ENCODE measurements at regions not wholly inside any gene's neighbourhood (a gene's known extent, or its start where the extent isn't known, plus 50 kb on each side); places are given as distances from the start of the nearest gene placed in this dataset.

- Histone ChIP-seq H3K36me3 (ENCODE audit: control insufficient read depth, insufficient read depth, low read length) (no peaks in the 10 kb centered on the region), H3K9me3 (ENCODE audit: control insufficient read depth, insufficient read depth, low read depth, low read length) (no peaks in the 10 kb centered on the region), H3K4me1 (ENCODE audit: control insufficient read depth, extremely low read depth, insufficient read depth, low read length) (no peaks in the 10 kb centered on the region), H3K27me3 (ENCODE audit: control insufficient read depth, insufficient read depth, low read length) (no peaks in the 10 kb centered on the region), H3K4me3 (replicated peaks in 1 of 4; ENCODE audit: control extremely low read depth in 1 of 4, insufficient read depth in 1 of 4, low read depth in 3 of 4, low read length in 4 of 4) (no peak overlapping the region), H3K4me2 (ENCODE audit: extremely low read depth, insufficient read depth, low read length) (no peak overlapping the region), H2AFZ (ENCODE audit: low read length) (no peak overlapping the region), H3K27ac (ENCODE audit: insufficient read depth, low read length) (no peak overlapping the region), H3K9ac (ENCODE audit: insufficient read depth, low read length) (no peak overlapping the region), H4K20me1 (ENCODE audit: control insufficient read depth, extremely low read depth, insufficient read depth, low read length) (no peaks in the 10 kb centered on the region), H3K79me2 (ENCODE audit: control insufficient read depth, insufficient read depth, low read length) (no peaks in the 10 kb centered on the region)
- no peak for TF ChIP-seq CTCF (conservative IDR thresholded peaks at IDR 0.05 in 1 of 2, IDR thresholded peaks at IDR 0.05 in 1 of 2; ENCODE audit: low read depth in 1 of 2, low read length in 2 of 2)
- TF ChIP-seq EZH2 (IDR thresholded peaks at IDR 0.05; ENCODE audit: low read length, missing control alignments): no peak
- DNase-seq (ENCODE audit: low read depth in 2 of 2): no peak
Measured at GRCh38 chr1:38332649-38333310, 286.2 kb upstream of the POU3F1 start.

- Histone ChIP-seq H3K4me3 (replicated peaks in 1 of 4; ENCODE audit: control extremely low read depth in 1 of 4, insufficient read depth in 1 of 4, low read depth in 3 of 4, low read length in 4 of 4) (no peak overlapping the region), H3K27me3 (ENCODE audit: control insufficient read depth, insufficient read depth, low read length) (no peaks in the 10 kb centered on the region), H2AFZ (ENCODE audit: low read length) (no peak overlapping the region), H3K36me3 (ENCODE audit: control insufficient read depth, insufficient read depth, low read length) (no peaks in the 10 kb centered on the region), H3K9me3 (ENCODE audit: control insufficient read depth, insufficient read depth, low read depth, low read length) (no peaks in the 10 kb centered on the region), H3K4me1 (ENCODE audit: control insufficient read depth, extremely low read depth, insufficient read depth, low read length) (no peaks in the 10 kb centered on the region), H3K4me2 (ENCODE audit: extremely low read depth, insufficient read depth, low read length) (no peak overlapping the region), H4K20me1 (ENCODE audit: control insufficient read depth, extremely low read depth, insufficient read depth, low read length) (no peaks in the 10 kb centered on the region), H3K27ac (ENCODE audit: insufficient read depth, low read length) (no peak overlapping the region), H3K9ac (ENCODE audit: insufficient read depth, low read length) (no peak overlapping the region), H3K79me2 (ENCODE audit: control insufficient read depth, insufficient read depth, low read length) (no peaks in the 10 kb centered on the region)
- TF ChIP-seq CTCF (conservative IDR thresholded peaks at IDR 0.05 in 1 of 2, IDR thresholded peaks at IDR 0.05 in 1 of 2; ENCODE audit: low read depth in 1 of 2, low read length in 2 of 2) (no peak), EZH2 (IDR thresholded peaks at IDR 0.05; ENCODE audit: low read length, missing control alignments) (no peak)
- no peak for DNase-seq (ENCODE audit: low read depth in 2 of 2)
Measured at GRCh38 chr1:38331496-38332210, 285.1 kb upstream of the POU3F1 start.

GRCh38 chr1:38330799-38331198, 284.2 kb upstream of the POU3F1 start:
- Histone ChIP-seq H4K20me1 (ENCODE audit: control insufficient read depth, extremely low read depth, insufficient read depth, low read length) (no peaks in the 10 kb centered on the region), H2AFZ (ENCODE audit: low read length) (no peak overlapping the region), H3K4me2 (ENCODE audit: extremely low read depth, insufficient read depth, low read length) (no peak overlapping the region), H3K36me3 (ENCODE audit: control insufficient read depth, insufficient read depth, low read length) (no peaks in the 10 kb centered on the region), H3K27ac (ENCODE audit: insufficient read depth, low read length) (no peak overlapping the region), H3K4me1 (ENCODE audit: control insufficient read depth, extremely low read depth, insufficient read depth, low read length) (no peaks in the 10 kb centered on the region), H3K79me2 (ENCODE audit: control insufficient read depth, insufficient read depth, low read length) (no peaks in the 10 kb centered on the region), H3K9me3 (ENCODE audit: control insufficient read depth, insufficient read depth, low read depth, low read length) (no peaks in the 10 kb centered on the region), H3K27me3 (ENCODE audit: control insufficient read depth, insufficient read depth, low read length) (no peaks in the 10 kb centered on the region), H3K4me3 (replicated peaks in 1 of 4; ENCODE audit: control extremely low read depth in 1 of 4, insufficient read depth in 1 of 4, low read depth in 3 of 4, low read length in 4 of 4) (no peak overlapping the region), H3K9ac (ENCODE audit: insufficient read depth, low read length) (no peak overlapping the region)
- no peak for TF ChIP-seq CTCF (conservative IDR thresholded peaks at IDR 0.05 in 1 of 2, IDR thresholded peaks at IDR 0.05 in 1 of 2; ENCODE audit: low read depth in 1 of 2, low read length in 2 of 2)
- no peak for TF ChIP-seq EZH2 (IDR thresholded peaks at IDR 0.05; ENCODE audit: low read length, missing control alignments)
- DNase-seq (ENCODE audit: low read depth in 2 of 2): no peak

Measured in fibroblast of lung (primary cell).